DND-41 (cell line): ENCODE measurements at regions not wholly inside any gene's neighbourhood (a gene's known extent, or its start where the extent isn't known, plus 50 kb on each side); places are given as distances from the start of the nearest gene placed in this dataset.

Source experiments
- ATAC-seq: fragments of 200-7000 bp; cut with Tn5 transposase; 3 replicates; pipeline ENCODE4 v1.9.1; 2021; ENCODE audit warnings: low read depth; ENCODE audit not compliant: insufficient read depth
- DNase-seq: peaks from one replicate; pipeline ENCODE4 v3.0.0-alpha.2; 2020
- H2AFZ ChIP-seq: 2 replicates; pipeline ENCODE4 v1.6.0; 2012; ENCODE audit warnings: low read depth, low read length
- H3K27ac ChIP-seq: 2 replicates; pipeline ENCODE4 v1.5.1; 2012; ENCODE audit warnings: low read length, inconsistent platforms
- H3K27me3 ChIP-seq: fragments of 200-600 bp; sonication (generic); 2 replicates; pipeline ENCODE4 v1.6.0; 2012; ENCODE audit warnings: low read length, mild to moderate bottlenecking, inconsistent platforms; ENCODE audit not compliant: insufficient read depth, poor library complexity
- H3K36me3 ChIP-seq: 2 replicates; pipeline ENCODE4 v1.5.1; 2012; ENCODE audit warnings: low read length, inconsistent platforms; ENCODE audit not compliant: insufficient read depth
- H3K4me1 ChIP-seq: 2 replicates; pipeline ENCODE4 v1.5.1; 2012; ENCODE audit warnings: mild to moderate bottlenecking, low read length; ENCODE audit not compliant: insufficient read depth
- H3K4me2 ChIP-seq: 2 replicates; pipeline ENCODE4 v1.6.0; 2012; ENCODE audit warnings: mild to moderate bottlenecking, moderate library complexity, low read length, inconsistent platforms; ENCODE audit not compliant: insufficient read depth
- H3K4me3 ChIP-seq, 2 experiments: fragments of 200-600 bp in 1 of 2; shearing (Covaris generic) in 1 of 2; 2 replicates each; pipeline ENCODE4 v1.5.1; 2012 to 2016; ENCODE audit warnings: inconsistent platforms in 2 of 2, low read length in 2 of 2, mild to moderate bottlenecking in 2 of 2, low read depth in 1 of 2, moderate library complexity in 1 of 2
- H3K79me2 ChIP-seq: 2 replicates; pipeline ENCODE4 v1.6.0; 2012; ENCODE audit warnings: low read length, inconsistent platforms; ENCODE audit not compliant: insufficient read depth
- H3K9ac ChIP-seq: 2 replicates; pipeline ENCODE4 v1.6.0; 2012; ENCODE audit warnings: low read depth, mild to moderate bottlenecking, inconsistent platforms, low read length, moderate library complexity
- H3K9me3 ChIP-seq: 2 replicates; pipeline ENCODE4 v1.5.1; 2012; ENCODE audit warnings: low read length, moderate library complexity, mild to moderate bottlenecking, inconsistent platforms; ENCODE audit not compliant: insufficient read depth, severe bottlenecking
- H4K20me1 ChIP-seq: 2 replicates; pipeline ENCODE4 v1.6.0; 2012; ENCODE audit warnings: low read length; ENCODE audit not compliant: insufficient read depth
- EZH2 ChIP-seq: IDR thresholded peaks from 3 replicates; pipeline ENCODE4 v1.6.1; 2012; ENCODE audit warnings: borderline replicate concordance, low read depth, mild to moderate bottlenecking, moderate library complexity, low read length, inconsistent platforms; ENCODE audit not compliant: severe bottlenecking
- TF ChIP-seq, protein P1 (sequence below): IDR thresholded peaks from 2 replicates; pipeline ENCODE4 v1.5.1; 2012; ENCODE audit warnings: borderline replicate concordance, low read length, moderate library complexity, mild to moderate bottlenecking; ENCODE audit not compliant: poor library complexity, severe bottlenecking; ENCODE audit errors: extremely low read depth

DNA sequence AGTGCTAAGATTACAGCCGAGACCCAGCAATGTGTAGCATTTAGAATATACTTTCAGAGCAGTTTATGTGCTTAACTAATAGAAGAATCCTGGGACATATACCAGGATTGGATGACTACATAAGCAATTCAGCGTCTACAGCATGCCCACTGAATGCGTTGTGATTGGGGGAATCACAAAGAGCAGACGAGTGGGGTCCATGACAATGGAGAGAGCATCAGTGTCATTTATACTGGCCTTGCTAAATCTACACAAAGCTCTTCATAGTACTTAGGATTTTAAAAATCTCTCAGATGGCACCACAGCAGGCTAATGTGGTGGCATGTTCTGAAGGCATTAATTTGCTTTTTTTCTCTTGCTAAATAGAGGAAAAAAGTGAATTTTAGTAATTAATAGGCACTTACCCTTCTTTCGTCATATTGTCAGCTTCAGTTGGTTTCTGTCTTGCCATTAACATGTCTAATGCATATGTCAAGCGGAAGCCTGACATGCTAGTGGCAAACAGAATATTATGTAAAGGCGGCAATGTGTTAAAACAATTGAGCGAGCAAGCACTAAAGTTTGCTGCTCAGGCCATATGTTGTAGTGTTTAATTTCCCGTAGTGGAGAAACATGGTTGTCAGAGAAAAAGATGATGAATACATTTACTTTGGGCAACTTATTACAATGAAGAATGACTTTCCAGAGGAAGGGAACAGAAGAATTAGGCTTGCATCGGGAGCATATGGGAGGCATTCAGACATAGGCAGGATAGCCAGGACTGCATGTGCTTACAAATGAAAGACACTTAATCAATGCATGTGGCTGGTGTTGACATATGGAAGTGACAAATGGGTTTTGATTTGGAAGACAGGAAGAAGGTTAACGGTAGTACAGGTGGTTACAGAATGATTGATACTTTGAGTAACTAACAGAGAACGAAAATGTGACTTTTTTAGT lies 145.2 kb downstream of the ICOS start:
- ATAC-seq, result no peak
- Histone ChIP-seq H3K9me3 (no peaks in the 10 kb centered on the region), H3K27ac (no peak overlapping the region), H3K9ac (no peak overlapping the region), H4K20me1 (no peaks in the 10 kb centered on the region), H3K79me2 (no peaks in the 10 kb centered on the region), H2AFZ (no peak overlapping the region), H3K36me3 (no peaks in the 10 kb centered on the region), H3K4me1 (no peaks in the 10 kb centered on the region), H3K27me3 (no peaks in the 10 kb centered on the region), H3K4me2 (no peak overlapping the region), H3K4me3 (no peak overlapping the region)
- TF ChIP-seq, protein P1, sequence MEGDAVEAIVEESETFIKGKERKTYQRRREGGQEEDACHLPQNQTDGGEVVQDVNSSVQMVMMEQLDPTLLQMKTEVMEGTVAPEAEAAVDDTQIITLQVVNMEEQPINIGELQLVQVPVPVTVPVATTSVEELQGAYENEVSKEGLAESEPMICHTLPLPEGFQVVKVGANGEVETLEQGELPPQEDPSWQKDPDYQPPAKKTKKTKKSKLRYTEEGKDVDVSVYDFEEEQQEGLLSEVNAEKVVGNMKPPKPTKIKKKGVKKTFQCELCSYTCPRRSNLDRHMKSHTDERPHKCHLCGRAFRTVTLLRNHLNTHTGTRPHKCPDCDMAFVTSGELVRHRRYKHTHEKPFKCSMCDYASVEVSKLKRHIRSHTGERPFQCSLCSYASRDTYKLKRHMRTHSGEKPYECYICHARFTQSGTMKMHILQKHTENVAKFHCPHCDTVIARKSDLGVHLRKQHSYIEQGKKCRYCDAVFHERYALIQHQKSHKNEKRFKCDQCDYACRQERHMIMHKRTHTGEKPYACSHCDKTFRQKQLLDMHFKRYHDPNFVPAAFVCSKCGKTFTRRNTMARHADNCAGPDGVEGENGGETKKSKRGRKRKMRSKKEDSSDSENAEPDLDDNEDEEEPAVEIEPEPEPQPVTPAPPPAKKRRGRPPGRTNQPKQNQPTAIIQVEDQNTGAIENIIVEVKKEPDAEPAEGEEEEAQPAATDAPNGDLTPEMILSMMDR, result no peak
- TF ChIP-seq EZH2, result no peak
- DNase-seq, result no peak

DNA sequence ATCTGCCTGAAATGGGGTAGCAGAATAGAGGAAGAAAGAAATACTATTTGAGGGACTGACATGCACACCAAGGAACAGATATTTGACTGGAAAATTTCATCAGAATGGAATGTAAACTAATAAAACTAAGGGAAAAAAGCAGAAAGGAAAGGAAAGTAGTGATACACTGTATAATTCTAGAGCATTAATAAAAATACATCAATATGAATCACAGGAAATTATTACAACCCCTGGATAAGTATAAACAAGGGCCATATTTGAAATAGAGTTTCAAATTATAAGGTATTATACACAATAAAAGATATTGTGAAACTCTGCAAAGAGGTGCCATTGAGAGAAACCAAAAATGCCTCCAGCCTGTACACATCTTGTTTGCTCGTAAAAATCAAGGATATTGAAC lies 149.6 kb downstream of the ICOS start:
- no peak overlapping the region for H3K4me3 ChIP-seq
- H3K27ac ChIP-seq, result no peak overlapping the region
- no peak overlapping the region for H2AFZ ChIP-seq
- no peaks in the 10 kb centered on the region for H3K79me2 ChIP-seq
- no peaks in the 10 kb centered on the region for H3K9me3 ChIP-seq
- no peaks in the 10 kb centered on the region for H3K27me3 ChIP-seq
- no peak overlapping the region for H3K9ac ChIP-seq
- no peaks in the 10 kb centered on the region for H3K4me1 ChIP-seq
- ATAC-seq (no peak), DNase-seq (no peak)
- H4K20me1 ChIP-seq, result no peaks in the 10 kb centered on the region
- TF ChIP-seq, protein P1, result no peak
- no peak for TF ChIP-seq EZH2
- H3K4me2 ChIP-seq, result no peak overlapping the region
- H3K36me3 ChIP-seq, result no peaks in the 10 kb centered on the region

DNA sequence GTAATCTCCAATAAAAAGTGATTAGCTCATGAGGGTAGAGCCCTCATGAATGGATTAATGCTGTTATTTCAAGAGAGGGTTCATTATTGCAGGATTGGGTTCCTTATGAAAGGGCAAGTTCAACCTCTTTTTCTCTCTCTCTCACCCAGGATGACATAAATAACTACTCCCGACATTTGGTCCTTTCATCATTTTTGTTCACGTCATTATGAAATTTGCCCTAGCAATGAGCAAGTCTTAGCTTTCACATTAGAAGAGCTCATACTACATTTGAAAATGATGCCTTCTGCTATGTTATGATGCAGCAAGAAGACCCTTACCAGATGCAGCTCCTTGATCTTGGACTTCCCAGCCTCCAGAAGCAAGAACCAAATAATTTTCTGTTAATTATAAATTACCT lies 152.5 kb downstream of the ICOS start:
- Histone ChIP-seq H3K9me3 (no peaks in the 10 kb centered on the region), H3K4me3 (no peak overlapping the region), H4K20me1 (no peaks in the 10 kb centered on the region), H2AFZ (no peak overlapping the region), H3K4me1 (no peaks in the 10 kb centered on the region), H3K27ac (no peak overlapping the region), H3K4me2 (no peak overlapping the region), H3K36me3 (no peaks in the 10 kb centered on the region), H3K79me2 (no peaks in the 10 kb centered on the region), H3K27me3 (no peaks in the 10 kb centered on the region), H3K9ac (no peak overlapping the region)
- ATAC-seq (no peak), DNase-seq (no peak)
- no peak for TF ChIP-seq EZH2
- TF ChIP-seq, protein P1, result no peak
